HEK293 (cell line): ENCODE measurements at regions not wholly inside any gene's neighbourhood (a gene's known extent, or its start where the extent isn't known, plus 50 kb on each side); places are given as distances from the start of the nearest gene placed in this dataset.

Experiments used
- CTCF ChIA-PET: fragments of 350-600 bp; formaldehyde crosslinking; extraction: SDS; loops from one replicate; lab custom pipeline; 2021; ENCODE audit warnings: antibody characterized with exemption; lab: Yijun Ruan, JAX
- POLR2A ChIA-PET: fragments of 300-600 bp; formaldehyde crosslinking; extraction: SDS; loops from one replicate; lab custom pipeline; 2020; ENCODE audit warnings: antibody characterized with exemption, inconsistent platforms; lab: Yijun Ruan, JAX
- H3K27ac ChIP-seq: fragments of 200-500 bp; sonication (Bioruptor generic); 2 replicates; pipeline ENCODE4 v1.5.1; 2014; ENCODE audit warnings: low read depth, low read length, control low read depth, inconsistent platforms; ENCODE audit errors: extremely low read depth
- H3K36me3 ChIP-seq, 2 experiments: fragments of 200-500 bp in 1 of 2; sonication (Bioruptor generic) in 1 of 2; 1 replicate in 1 of 2; 2 replicates in 1 of 2; pipeline ENCODE4 v1.5.1; 2014 to 2017; ENCODE audit warnings: inconsistent platforms in 2 of 2, low read length in 2 of 2; ENCODE audit not compliant: control insufficient read depth in 2 of 2, insufficient read depth in 1 of 2
- H3K4me1 ChIP-seq: fragments of 200-500 bp; sonication (Bioruptor generic); 2 replicates; pipeline ENCODE4 v1.5.1; 2014; ENCODE audit warnings: mild to moderate bottlenecking, low read length, inconsistent platforms; ENCODE audit not compliant: control insufficient read depth, insufficient read depth
- H3K4me3 ChIP-seq: 2 replicates; pipeline ENCODE4 v1.5.1; 2011; ENCODE audit warnings: low read depth, mild to moderate bottlenecking, control low read depth, low read length, moderate library complexity
- H3K9me3 ChIP-seq: fragments of 200-500 bp; sonication (Bioruptor generic); 2 replicates; pipeline ENCODE4 v1.5.1; 2014; ENCODE audit warnings: low read depth, low read length, inconsistent platforms; ENCODE audit not compliant: control insufficient read depth, insufficient read depth
- FEZF1 ChIP-seq: fragments of 450-650 bp; formaldehyde crosslinking; IDR thresholded peaks from 2 replicates; pipeline ENCODE4 v1.5.1; 2016; ENCODE audit warnings: missing biosample characterization, missing genetic modification characterization
- GFI1B ChIP-seq: fragments of 450-650 bp; formaldehyde crosslinking; IDR thresholded peaks from 2 replicates; pipeline ENCODE4 v1.5.1; 2016; ENCODE audit warnings: missing biosample characterization, missing genetic modification characterization
- KLF10 ChIP-seq: fragments of 450-650 bp; IDR thresholded peaks from 2 replicates; pipeline ENCODE4 v1.5.1; 2018; ENCODE audit warnings: missing biosample characterization, mild to moderate bottlenecking, missing genetic modification characterization
- KLF16 ChIP-seq: fragments of 450-650 bp; formaldehyde crosslinking; IDR thresholded peaks from 2 replicates; pipeline ENCODE4 v1.5.1; 2017; ENCODE audit warnings: missing biosample characterization, missing genetic modification characterization
- KLF17 ChIP-seq: fragments of 450-650 bp; formaldehyde crosslinking; IDR thresholded peaks from 2 replicates; pipeline ENCODE4 v1.5.1; 2016; ENCODE audit warnings: missing biosample characterization, missing genetic modification characterization
- KLF8 ChIP-seq: fragments of 450-650 bp; formaldehyde crosslinking; IDR thresholded peaks from 2 replicates; pipeline ENCODE4 v1.5.1; 2016; ENCODE audit warnings: missing biosample characterization, missing genetic modification characterization
- KLF9 ChIP-seq: fragments of 450-650 bp; formaldehyde crosslinking; IDR thresholded peaks from 2 replicates; pipeline ENCODE4 v1.5.1; 2016; ENCODE audit warnings: missing biosample characterization, missing genetic modification characterization, low read depth
- PRDM1 ChIP-seq: fragments of 450-650 bp; formaldehyde crosslinking; IDR thresholded peaks from 2 replicates; pipeline ENCODE4; 2016; ENCODE audit warnings: missing biosample characterization, missing genetic modification characterization
- ZNF121 ChIP-seq: fragments of 450-650 bp; formaldehyde crosslinking; IDR thresholded peaks from 2 replicates; pipeline ENCODE4 v1.5.1; 2016; ENCODE audit warnings: missing biosample characterization, missing genetic modification characterization
- ZNF132 ChIP-seq: fragments of 450-650 bp; formaldehyde crosslinking; IDR thresholded peaks from 2 replicates; pipeline ENCODE4 v1.5.1; 2017; ENCODE audit warnings: missing biosample characterization, missing genetic modification characterization, borderline replicate concordance
- ZNF148 ChIP-seq: fragments of 450-650 bp; formaldehyde crosslinking; IDR thresholded peaks from 2 replicates; pipeline ENCODE4 v1.5.0; 2017; ENCODE audit warnings: missing biosample characterization, missing genetic modification characterization, borderline replicate concordance
- ZNF157 ChIP-seq: fragments of 450-650 bp; formaldehyde crosslinking; IDR thresholded peaks from 2 replicates; pipeline ENCODE4 v1.5.1; 2016; ENCODE audit warnings: missing biosample characterization, missing genetic modification characterization
- ZNF16 ChIP-seq: fragments of 450-650 bp; formaldehyde crosslinking; IDR thresholded peaks from 2 replicates; pipeline ENCODE4 v1.5.1; 2016; ENCODE audit warnings: low read depth, missing biosample characterization, missing genetic modification characterization
- ZNF174 ChIP-seq: fragments of 450-650 bp; formaldehyde crosslinking; IDR thresholded peaks from 2 replicates; pipeline ENCODE4 v1.5.0; 2017; ENCODE audit warnings: missing biosample characterization, mild to moderate bottlenecking, missing genetic modification characterization
- ZNF2 ChIP-seq: fragments of 450-650 bp; formaldehyde crosslinking; IDR thresholded peaks from 2 replicates; pipeline ENCODE4 v1.5.1; 2016; ENCODE audit warnings: missing biosample characterization, missing genetic modification characterization
- ZNF23 ChIP-seq: fragments of 450-650 bp; formaldehyde crosslinking; IDR thresholded peaks from 2 replicates; pipeline ENCODE4 v1.5.1; 2016; ENCODE audit warnings: missing biosample characterization, missing genetic modification characterization, borderline replicate concordance
- ZNF266 ChIP-seq: fragments of 450-650 bp; formaldehyde crosslinking; IDR thresholded peaks from 2 replicates; pipeline ENCODE4 v1.5.1; 2016; ENCODE audit warnings: missing biosample characterization, missing genetic modification characterization, low read depth
- ZNF433 ChIP-seq: fragments of 450-650 bp; formaldehyde crosslinking; IDR thresholded peaks from 2 replicates; pipeline ENCODE4 v1.5.1; 2016; ENCODE audit warnings: missing biosample characterization, missing genetic modification characterization, low read depth
- ZNF488 ChIP-seq: fragments of 450-650 bp; formaldehyde crosslinking; IDR thresholded peaks from 2 replicates; pipeline ENCODE4 v1.5.1; 2016; ENCODE audit warnings: missing biosample characterization, missing genetic modification characterization
- ZNF510 ChIP-seq: fragments of 450-650 bp; formaldehyde crosslinking; IDR thresholded peaks from 2 replicates; pipeline ENCODE4 v1.5.1; 2018; ENCODE audit warnings: mild to moderate bottlenecking, missing genetic modification characterization, missing biosample characterization; ENCODE audit not compliant: insufficient replicate concordance
- ZNF548 ChIP-seq: fragments of 450-650 bp; formaldehyde crosslinking; IDR thresholded peaks from 2 replicates; pipeline ENCODE4 v1.5.1; 2016; ENCODE audit warnings: missing biosample characterization, missing genetic modification characterization
- ZNF621 ChIP-seq: fragments of 450-650 bp; formaldehyde crosslinking; IDR thresholded peaks from 2 replicates; pipeline ENCODE4 v1.5.1; 2017; ENCODE audit warnings: missing biosample characterization, missing genetic modification characterization
- ZNF704 ChIP-seq: fragments of 450-650 bp; formaldehyde crosslinking; IDR thresholded peaks from 2 replicates; pipeline ENCODE4 v1.5.1; 2016; ENCODE audit warnings: missing biosample characterization, missing genetic modification characterization
- ZNF837 ChIP-seq: fragments of 450-650 bp; formaldehyde crosslinking; IDR thresholded peaks from 2 replicates; pipeline ENCODE4 v1.5.1; 2016; ENCODE audit warnings: missing biosample characterization, missing genetic modification characterization

- TF ChIP-seq ZNF174 (tag by site-specific recombination): no peak
- TF ChIP-seq PRDM1 (tag by site-specific recombination): no peak
- TF ChIP-seq ZNF148 (tag by site-specific recombination): no peak
- no peak for TF ChIP-seq ZNF621 (tag by site-specific recombination)
- TF ChIP-seq ZNF837: no peak
Measured at GRCh38 chr1:88472298-88472697, 211.8 kb upstream of the PKN2 start (continued).

- no peak for TF ChIP-seq KLF16 (tag by site-specific recombination)
- no peak for TF ChIP-seq ZNF704 (tag by site-specific recombination)
- TF ChIP-seq ZNF121 (tag by site-specific recombination): no peak
- TF ChIP-seq ZNF266 (tag by site-specific recombination): no peak
- no peak for TF ChIP-seq KLF10
- TF ChIP-seq FEZF1 (tag by site-specific recombination): no peak
- no peak for TF ChIP-seq ZNF157 (tag by site-specific recombination)
- TF ChIP-seq ZNF548 (tag by site-specific recombination): no peak
- no peak for TF ChIP-seq GFI1B (tag by site-specific recombination)
- no peak for TF ChIP-seq KLF17 (tag by site-specific recombination)
- no peak for TF ChIP-seq ZNF488 (tag by site-specific recombination)
- TF ChIP-seq ZNF510 (tag by site-specific recombination): no peak
- ChIA-PET POLR2A (no interaction called here), CTCF (no interaction called here)
- Histone ChIP-seq H3K4me3 (no peak overlapping the region), H3K9me3 (no peaks in the 10 kb centered on the region), H3K4me1 (no peaks in the 10 kb centered on the region), H3K36me3 (no peaks in the 10 kb centered on the region), H3K27ac (no peak overlapping the region)
Measured at GRCh38 chr1:88472714-88473113, 211.4 kb upstream of the PKN2 start.

- Histone ChIP-seq H3K27ac (no peak overlapping the region), H3K9me3 (no peaks in the 10 kb centered on the region), H3K36me3 (no peaks in the 10 kb centered on the region), H3K4me3 (no peak overlapping the region), H3K4me1 (no peaks in the 10 kb centered on the region)
- ChIA-PET CTCF (interaction anchor here (0.6 to 0.7 kb wide), 3 partner anchors 12 to 1924 kb away, joined by 3 read pairs; no protein-coding TSS in a partner anchor), POLR2A (interaction anchor here (0.8 kb wide), 1 partner anchor 11 kb away, joined by 3 read pairs; no protein-coding TSS in a partner anchor)
- no peak for TF ChIP-seq ZNF433
- TF ChIP-seq ZNF23 (tag by site-specific recombination): no peak
- no peak for TF ChIP-seq ZNF16 (tag by site-specific recombination)
- TF ChIP-seq KLF9 (tag by site-specific recombination): no peak
- TF ChIP-seq KLF8 (tag by site-specific recombination): no peak
- TF ChIP-seq ZNF2: no peak
- TF ChIP-seq ZNF132 (tag by site-specific recombination): no peak
Measured at GRCh38 chr1:88474555-88475304, 209.3 kb upstream of the PKN2 start.
